Neutrophil (primary cell): ENCODE measurements at regions not wholly inside any gene's neighbourhood (a gene's known extent, or its start where the extent isn't known, plus 50 kb on each side); places are given as distances from the start of the nearest gene placed in this dataset.

Source experiments
- H3K27ac ChIP-seq: fragments of 200-600 bp; sonication (generic); 2 replicates; pipeline ENCODE4 v1.5.1; 2016; ENCODE audit warnings: mild to moderate bottlenecking, moderate library complexity
- H3K27me3 ChIP-seq: fragments of 200-600 bp; sonication (generic); 2 replicates; pipeline ENCODE4 v1.6.0; 2016; ENCODE audit warnings: mild to moderate bottlenecking
- H3K36me3 ChIP-seq: fragments of 200-600 bp; sonication (generic); 2 replicates; pipeline ENCODE4 v1.5.1; 2017
- H3K4me1 ChIP-seq, 2 experiments: fragments of 200-600 bp in 1 of 2; sonication (generic) in 1 of 2; 1 replicate in 1 of 2; 2 replicates in 1 of 2; pipeline versions ENCODE4 v1.5.1 to v1.6.1; 2013 to 2016; ENCODE audit warnings: low read depth in 1 of 2, low read length in 1 of 2, mild to moderate bottlenecking in 1 of 2, moderate library complexity in 1 of 2; ENCODE audit not compliant: control insufficient read depth in 1 of 2, insufficient read depth in 1 of 2
- H3K4me3 ChIP-seq, 2 experiments: fragments of 200-600 bp in 1 of 2; sonication (generic) in 1 of 2; 1 replicate in 1 of 2; 2 replicates in 1 of 2; pipeline ENCODE4 v1.5.1; 2013 to 2016; ENCODE audit warnings: low read depth in 1 of 2, low read length in 1 of 2, mild to moderate bottlenecking in 1 of 2, moderate library complexity in 1 of 2
- H3K9me3 ChIP-seq: fragments of 200-600 bp; sonication (generic); 2 replicates; pipeline ENCODE4 v1.5.1; 2016
- CTCF ChIP-seq: fragments of 200-600 bp; sonication (generic); IDR thresholded peaks from 2 replicates; pipeline ENCODE4 v1.5.1; 2016; ENCODE audit warnings: antibody characterized with exemption

GRCh38 chr20:1827974-1828785 lies 67.0 kb upstream of the SIRPA start:
- H3K36me3 ChIP-seq = no peaks in the 10 kb centered on the region
- no peak overlapping the region for H3K4me3 ChIP-seq
- TF ChIP-seq CTCF = no peak
- peak overlapping the region; percentile 86 for H3K27ac ChIP-seq
- H3K4me1 ChIP-seq = peaks cover 89 to 94% of the 10 kb centered on the region in 2 experiments
- no peaks in the 10 kb centered on the region for H3K27me3 ChIP-seq
- no peaks in the 10 kb centered on the region for H3K9me3 ChIP-seq

GRCh38 chr20:1827510-1827973 lies 67.7 kb upstream of the SIRPA start:
- H3K27me3 ChIP-seq = no peaks in the 10 kb centered on the region
- TF ChIP-seq CTCF = no peak
- no peaks in the 10 kb centered on the region for H3K9me3 ChIP-seq
- H3K27ac ChIP-seq = peak overlapping the region; percentile 86
- peaks cover 95 to 100% of the 10 kb centered on the region in 2 experiments for H3K4me1 ChIP-seq
- no peak overlapping the region for H3K4me3 ChIP-seq
- H3K36me3 ChIP-seq = no peaks in the 10 kb centered on the region

- peak; percentile 15 for TF ChIP-seq CTCF
- Histone ChIP-seq H3K9me3 (no peaks in the 10 kb centered on the region), H3K36me3 (no peaks in the 10 kb centered on the region), H3K27me3 (no peaks in the 10 kb centered on the region), H3K27ac (peak overlapping the region; percentile 98), H3K4me1 (peaks cover 99 to 100% of the 10 kb centered on the region in 2 experiments), H3K4me3 (no peak overlapping the region)
Measured at GRCh38 chr20:1825938-1826445, 69.2 kb upstream of the SIRPA start.

- peaks cover 99 to 100% of the 10 kb centered on the region in 2 experiments for H3K4me1 ChIP-seq
- no peak for TF ChIP-seq CTCF
- no peaks in the 10 kb centered on the region for H3K36me3 ChIP-seq
- H3K27ac ChIP-seq = peak overlapping the region; percentile 98
- H3K27me3 ChIP-seq = no peaks in the 10 kb centered on the region
- no peak overlapping the region for H3K4me3 ChIP-seq
- no peaks in the 10 kb centered on the region for H3K9me3 ChIP-seq
Measured at GRCh38 chr20:1825507-1825906, 69.7 kb upstream of the SIRPA start.

GRCh38 chr20:1824834-1825233 lies 70.4 kb upstream of the SIRPA start:
- H3K36me3 ChIP-seq = no peaks in the 10 kb centered on the region
- H3K27me3 ChIP-seq = no peaks in the 10 kb centered on the region
- peak overlapping the region; percentile 21 to 32 for H3K4me3 ChIP-seq
- peak overlapping the region; percentile 98 for H3K27ac ChIP-seq
- H3K9me3 ChIP-seq = no peaks in the 10 kb centered on the region
- no peak for TF ChIP-seq CTCF
- peaks cover 99 to 100% of the 10 kb centered on the region in 2 experiments for H3K4me1 ChIP-seq
